ENCODE measurements at regions not wholly inside any gene's neighbourhood (a gene's known extent, or its start where the extent isn't known, plus 50 kb on each side); places are given as distances from the start of the nearest gene placed in this dataset.

- Histone ChIP-seq H3K27me3 (no peaks in the 10 kb centered on the region), H3K9me3 (no peaks in the 10 kb centered on the region), H3K36me3 (no peaks in the 10 kb centered on the region), H3K4me1 (no peaks in the 10 kb centered on the region), H3K4me3 (no peak overlapping the region), H3K27ac (no peak overlapping the region)
- no peak for TF ChIP-seq CTCF (IDR thresholded peaks at IDR 0.05)
- FAIRE-seq (no peak), DNase-seq (no peak), ATAC-seq (no peak)
- WGBS, 2 donors, result 84 to 86% methylated on average over 7 of the region's 7 CpGs
- intact Hi-C loops (cut with DNase I), result no loop called here
Measured at GRCh38 chr7:138228119-138228518, 151.9 kb downstream of the AKR1D1 start.

DNA sequence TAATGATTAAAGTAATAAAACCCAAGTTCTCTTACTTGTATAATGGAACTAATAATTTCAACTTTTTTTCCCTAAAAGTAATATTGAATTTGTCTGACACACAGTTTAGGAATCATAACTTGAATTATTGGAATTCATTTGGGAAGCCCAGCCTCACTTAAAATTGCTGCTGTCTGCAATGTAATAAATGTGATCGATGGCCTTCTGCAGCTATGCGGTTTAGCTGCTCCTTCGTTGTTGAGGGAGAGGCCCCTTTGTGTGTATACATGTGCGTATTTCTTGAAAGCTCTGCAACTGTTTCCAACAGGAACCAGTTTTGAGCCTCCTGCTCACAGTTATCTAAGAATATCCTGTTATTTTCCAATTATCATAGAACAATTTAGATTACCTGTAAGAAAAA, 152.5 kb downstream of the AKR1D1 start:
- intact Hi-C loops (cut with DNase I), result no loop called here
- H3K9me3 ChIP-seq, result no peaks in the 10 kb centered on the region
- DNase-seq (no peak), ATAC-seq (no peak), FAIRE-seq (no peak)
- no peak overlapping the region for H3K27ac ChIP-seq
- H3K27me3 ChIP-seq, result no peaks in the 10 kb centered on the region
- H3K4me1 ChIP-seq, result no peaks in the 10 kb centered on the region
- H3K4me3 ChIP-seq, result no peak overlapping the region
- 68 to 74% methylated on average over 4 of the region's 4 CpGs for WGBS, 2 donors
- TF ChIP-seq CTCF (IDR thresholded peaks at IDR 0.05), result no peak
- H3K36me3 ChIP-seq, result no peaks in the 10 kb centered on the region

DNA sequence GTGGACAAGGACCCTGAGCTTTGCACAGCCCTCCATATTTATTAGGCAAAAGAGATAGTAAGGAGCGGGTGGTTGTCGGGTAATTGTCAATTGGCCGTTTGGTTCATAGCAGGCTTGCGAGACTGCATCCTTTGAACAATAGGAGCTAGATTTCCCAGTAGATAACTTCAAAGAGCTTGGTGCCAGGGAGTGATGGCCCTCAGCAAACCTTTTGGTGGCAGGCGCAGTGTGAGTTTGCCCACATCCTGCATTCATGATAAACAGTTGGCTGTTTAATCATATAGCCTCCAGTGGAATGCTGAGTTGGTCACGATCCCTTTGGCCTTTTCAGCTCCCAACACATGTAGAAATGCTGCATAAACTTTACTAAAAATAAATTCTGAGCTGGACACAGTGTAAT, 156.9 kb downstream of the AKR1D1 start:
- no peak overlapping the region for H3K4me3 ChIP-seq
- DNase-seq, result no peak
- no peaks in the 10 kb centered on the region for H3K9me3 ChIP-seq
- no peak overlapping the region for H3K27ac ChIP-seq
- no peak for TF ChIP-seq CTCF (IDR thresholded peaks at IDR 0.05)
- no peaks in the 10 kb centered on the region for H3K27me3 ChIP-seq
- ATAC-seq, result no peak
- intact Hi-C loops (cut with DNase I), result no loop called here
- FAIRE-seq, result no peak
- no peaks in the 10 kb centered on the region for H3K36me3 ChIP-seq
- H3K4me1 ChIP-seq, result no peaks in the 10 kb centered on the region
- 79 to 97% methylated on average over 6 of the region's 6 CpGs for WGBS, 2 donors

- FAIRE-seq (no peak), ATAC-seq (peak; percentile 46 to 85 (median 58)), DNase-seq (peak in 3 of 6 donors; percentile 27 to 42 (median 34))
- Histone ChIP-seq H3K4me3 (no peak overlapping the region), H3K36me3 (no peaks in the 10 kb centered on the region), H3K4me1 (no peaks in the 10 kb centered on the region), H3K27ac (peak overlapping the region in 1 of 4 donors; percentile 16), H3K27me3 (no peaks in the 10 kb centered on the region), H3K9me3 (no peaks in the 10 kb centered on the region)
- 39 to 42% methylated on average over 3 of the region's 3 CpGs for WGBS, 2 donors
- intact Hi-C loops (cut with DNase I), result no loop called here
- no peak for TF ChIP-seq CTCF (IDR thresholded peaks at IDR 0.05)
Measured at GRCh38 chr7:138235207-138235606, 158.9 kb downstream of the AKR1D1 start.

DNA sequence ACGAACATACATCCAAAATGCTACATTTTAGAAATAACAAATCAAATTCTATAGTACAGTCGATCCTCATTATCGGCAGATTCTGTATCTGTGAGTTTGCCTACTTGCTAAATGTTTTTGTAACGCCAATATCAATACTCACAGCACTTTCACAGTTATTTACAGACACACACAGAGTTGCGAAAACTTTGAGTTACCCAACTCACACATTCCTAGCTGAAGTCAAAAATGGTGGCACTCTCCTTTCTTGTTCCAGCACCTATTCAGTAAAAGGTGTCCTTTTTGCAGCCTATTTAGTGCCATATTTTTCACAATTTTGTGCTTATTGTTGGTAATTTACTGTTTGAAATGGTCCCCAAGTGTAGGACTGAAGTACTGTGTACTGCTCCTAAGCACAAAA, 161.7 kb downstream of the AKR1D1 start:
- FAIRE-seq (no peak), ATAC-seq (no peak), DNase-seq (no peak)
- Histone ChIP-seq H3K9me3 (no peaks in the 10 kb centered on the region), H3K4me1 (no peaks in the 10 kb centered on the region), H3K27ac (no peak overlapping the region), H3K36me3 (no peaks in the 10 kb centered on the region), H3K4me3 (no peak overlapping the region), H3K27me3 (no peaks in the 10 kb centered on the region)
- TF ChIP-seq CTCF (IDR thresholded peaks at IDR 0.05), result no peak
- 31 to 64% methylated on average over 5 of the region's 5 CpGs for WGBS, 2 donors
- intact Hi-C loops (cut with DNase I), result no loop called here
